ENCODE measurements at regions not wholly inside any gene's neighbourhood (a gene's known extent, or its start where the extent isn't known, plus 50 kb on each side); places are given as distances from the start of the nearest gene placed in this dataset.
"Not testable (repeated sequence)": the region's sequence is repeated elsewhere in the genome, so short reads cannot be mapped to it uniquely, and the experiment has no call there.

DNA sequence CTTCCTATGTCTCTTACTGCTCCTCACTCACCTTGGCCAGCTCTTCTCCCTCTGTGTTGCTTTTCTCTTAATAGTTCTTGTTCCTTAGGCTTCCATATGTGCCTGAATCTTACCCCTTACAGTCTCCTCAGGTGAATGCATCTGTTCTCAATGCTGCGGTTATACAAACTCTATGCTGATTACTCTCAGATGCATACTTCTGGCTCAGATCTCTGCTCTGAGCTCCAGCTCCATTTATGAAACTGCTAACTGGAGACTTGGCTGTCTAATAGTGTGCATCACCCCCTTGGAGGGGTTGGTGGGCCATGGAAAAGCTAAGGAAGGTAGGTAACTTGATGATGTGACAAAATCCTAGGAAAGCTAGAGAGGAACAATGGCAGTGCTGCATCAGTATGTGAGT is 422.5 kb downstream of the TMEM135 start:
- no peak for DNase-seq
- no peak overlapping the region for H3K4me3 ChIP-seq
- H3K4me1 ChIP-seq (ENCODE audit: low read depth) = no peaks in the 10 kb centered on the region
- intact Hi-C loops (cut with DNase I, micrococcal nuclease) = no loop called here
- no peak for ATAC-seq
- H3K9me3 ChIP-seq = no peaks in the 10 kb centered on the region
- TF ChIP-seq CTCF (IDR thresholded peaks at IDR 0.05) = no peak
- H3K36me3 ChIP-seq (ENCODE audit: low read depth) = no peaks in the 10 kb centered on the region

DNA sequence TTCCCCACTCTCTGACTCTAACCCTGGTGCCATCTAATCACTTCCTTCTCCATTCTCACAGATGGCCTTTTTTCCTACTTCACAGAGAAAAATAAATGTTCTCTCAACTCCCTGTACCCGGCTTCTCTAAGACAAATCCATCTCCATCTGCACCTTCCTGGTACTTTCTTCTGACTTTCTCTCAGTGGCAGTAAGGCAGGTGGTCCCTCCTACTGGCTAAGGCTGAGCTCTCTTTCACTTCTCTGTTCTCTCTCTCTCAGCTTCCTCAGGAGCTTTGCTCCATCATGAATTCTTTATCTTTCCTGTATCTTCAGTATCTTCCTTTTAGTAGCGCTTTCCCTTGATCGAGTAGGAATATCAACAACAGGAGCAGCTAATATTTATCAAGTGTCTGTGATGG is 421.6 kb downstream of the TMEM135 start:
- TF ChIP-seq CTCF (IDR thresholded peaks at IDR 0.05) = no peak
- Histone ChIP-seq H3K4me3 (no peak overlapping the region), H3K36me3 (ENCODE audit: low read depth) (no peaks in the 10 kb centered on the region), H3K9me3 (no peaks in the 10 kb centered on the region), H3K4me1 (ENCODE audit: low read depth) (no peaks in the 10 kb centered on the region)
- no peak for ATAC-seq
- no peak for DNase-seq
- intact Hi-C loops (cut with DNase I, micrococcal nuclease) = no loop called here

- H3K4me3 ChIP-seq = no peak overlapping the region
- no peaks in the 10 kb centered on the region for H3K9me3 ChIP-seq
- no peak for ATAC-seq
- H3K36me3 ChIP-seq (ENCODE audit: low read depth) = no peaks in the 10 kb centered on the region
- no peaks in the 10 kb centered on the region for H3K4me1 ChIP-seq (ENCODE audit: low read depth)
- TF ChIP-seq CTCF (IDR thresholded peaks at IDR 0.05) = no peak
- intact Hi-C loops (cut with DNase I, micrococcal nuclease) = no loop called here
- DNase-seq = no peak
These were observed 418.8 kb downstream of the TMEM135 start for GRCh38 chr11:87456499-87456898.

- TF ChIP-seq CTCF (IDR thresholded peaks at IDR 0.05) = no peak
- no peak for ATAC-seq
- intact Hi-C loops (cut with DNase I, micrococcal nuclease) = no loop called here
These were observed 417.4 kb downstream of the TMEM135 start for GRCh38 chr11:87455180-87455579.

GRCh38 chr11:87454241-87454640 is 416.5 kb downstream of the TMEM135 start:
- Histone ChIP-seq H3K36me3 (ENCODE audit: low read depth) (no peaks in the 10 kb centered on the region), H3K9me3 (no peaks in the 10 kb centered on the region), H3K4me1 (ENCODE audit: low read depth) (no peaks in the 10 kb centered on the region), H3K4me3 (no peak overlapping the region)
- ATAC-seq (no peak), DNase-seq (peak in 1 of 3 donors; percentile 13)
- intact Hi-C loops (cut with DNase I, micrococcal nuclease) = no loop called here
- no peak for TF ChIP-seq CTCF (IDR thresholded peaks at IDR 0.05)

More at GRCh38 chr11:87455180-87455579, 417.4 kb downstream of the TMEM135 start:
- Histone ChIP-seq H3K4me1 (ENCODE audit: low read depth) (no peaks in the 10 kb centered on the region), H3K4me3 (no peak overlapping the region), H3K9me3 (no peaks in the 10 kb centered on the region), H3K36me3 (ENCODE audit: low read depth) (no peaks in the 10 kb centered on the region)
- DNase-seq = no peak

DNA sequence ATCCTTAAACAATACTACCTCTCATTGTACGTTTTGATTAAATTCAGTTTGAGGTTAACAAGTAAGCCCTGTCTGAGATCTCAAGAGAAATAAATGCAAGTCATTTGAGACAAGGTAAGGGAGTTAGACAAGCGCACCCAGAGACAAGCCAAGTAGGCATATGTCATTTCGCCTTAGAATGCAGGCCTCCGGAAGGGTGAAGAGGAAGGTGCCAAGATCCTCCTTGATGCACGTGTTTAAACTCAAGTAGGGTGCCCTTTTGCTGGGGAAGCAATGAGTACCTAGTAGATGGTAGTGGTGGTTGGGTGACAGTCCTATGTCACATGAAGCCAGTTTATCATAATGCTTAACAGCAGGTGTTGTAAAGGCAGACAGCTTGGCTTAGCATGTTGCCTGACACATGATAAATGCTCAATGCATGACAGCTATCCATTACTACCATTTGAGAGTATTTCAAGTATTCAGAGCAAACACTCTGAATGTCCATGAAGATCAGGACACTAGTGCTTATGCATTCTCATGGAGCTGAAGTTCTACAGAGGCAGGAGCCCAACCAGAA is 415.9 kb downstream of the TMEM135 start:
- Histone ChIP-seq H3K4me3 (no peak overlapping the region), H3K4me1 (ENCODE audit: low read depth) (no peaks in the 10 kb centered on the region), H3K36me3 (ENCODE audit: low read depth) (no peaks in the 10 kb centered on the region), H3K9me3 (no peaks in the 10 kb centered on the region)
- DNase-seq (no peak), ATAC-seq (no peak)
- no peak for TF ChIP-seq CTCF (IDR thresholded peaks at IDR 0.05)
- intact Hi-C loops (cut with DNase I, micrococcal nuclease) = no loop called here

DNA sequence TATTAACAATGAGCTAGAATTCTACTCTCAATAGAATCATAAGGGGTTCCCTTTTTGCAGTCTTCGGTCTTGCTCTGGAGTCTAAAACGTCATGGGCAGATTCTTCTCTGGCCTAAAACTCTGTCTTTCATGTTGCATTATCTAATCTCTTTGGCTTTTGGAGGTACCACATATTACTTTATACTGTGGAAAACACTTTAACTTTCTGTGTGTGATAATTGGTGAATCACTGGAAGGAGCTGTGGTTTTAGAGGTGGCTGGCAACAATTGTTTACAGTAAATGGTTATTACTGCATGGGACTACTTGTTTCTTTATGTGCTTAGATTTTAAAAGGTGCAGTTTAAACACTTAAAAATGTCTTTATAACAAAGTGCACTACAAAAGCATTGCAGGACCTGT is 414.3 kb downstream of the TMEM135 start:
- ATAC-seq; H3K4me1 ChIP-seq (ENCODE audit: low read depth); intact Hi-C loops (cut with DNase I, micrococcal nuclease): not testable (repeated sequence)

More for the DNA sequence above, 414.3 kb downstream of the TMEM135 start:
- H3K9me3 ChIP-seq; DNase-seq; H3K36me3 ChIP-seq (ENCODE audit: low read depth); H3K4me3 ChIP-seq: not testable (repeated sequence)
